ENCODE measurements at regions not wholly inside any gene's neighbourhood (a gene's known extent, or its start where the extent isn't known, plus 50 kb on each side); places are given as distances from the start of the nearest gene placed in this dataset.

GRCh38 chr9:16289639-16290038 lies 580.8 kb downstream of the BNC2 start:
- Histone ChIP-seq H3K27me3 (ENCODE audit: insufficient read depth) (no peaks in the 10 kb centered on the region), H2AFZ (ENCODE audit: low read depth) (no peak overlapping the region), H4K20me1 (ENCODE audit: insufficient read depth) (no peaks in the 10 kb centered on the region), H3K4me1 (ENCODE audit: control insufficient read depth in 1 of 2, insufficient read depth in 2 of 2, low read depth in 1 of 2, low read length in 1 of 2) (no peaks in the 10 kb centered on the region), H3F3A (replicated peaks; ENCODE audit: insufficient read depth) (no peaks in the 10 kb centered on the region), H3K27ac (ENCODE audit: low read depth in 2 of 2, low read length in 1 of 2) (no peak overlapping the region), H3K79me2 (ENCODE audit: insufficient read depth) (no peaks in the 10 kb centered on the region), H3K4me3 (ENCODE audit: low read depth in 2 of 2, low read length in 1 of 2) (no peak overlapping the region), H3K9me2 (no peaks in the 10 kb centered on the region), H3K9ac (no peak overlapping the region), H3K4me2 (no peak overlapping the region), H3K9me3 (no peaks in the 10 kb centered on the region), H3K36me3 (replicated peaks in 1 of 2; ENCODE audit: control insufficient read depth in 1 of 2, insufficient read depth in 2 of 2, low read length in 1 of 2) (no peaks in the 10 kb centered on the region)
- ChIA-PET POLR2A (no interaction called here), CTCF (no interaction called here)
- no peak for DNase-seq
- TF ChIP-seq, protein P1, sequence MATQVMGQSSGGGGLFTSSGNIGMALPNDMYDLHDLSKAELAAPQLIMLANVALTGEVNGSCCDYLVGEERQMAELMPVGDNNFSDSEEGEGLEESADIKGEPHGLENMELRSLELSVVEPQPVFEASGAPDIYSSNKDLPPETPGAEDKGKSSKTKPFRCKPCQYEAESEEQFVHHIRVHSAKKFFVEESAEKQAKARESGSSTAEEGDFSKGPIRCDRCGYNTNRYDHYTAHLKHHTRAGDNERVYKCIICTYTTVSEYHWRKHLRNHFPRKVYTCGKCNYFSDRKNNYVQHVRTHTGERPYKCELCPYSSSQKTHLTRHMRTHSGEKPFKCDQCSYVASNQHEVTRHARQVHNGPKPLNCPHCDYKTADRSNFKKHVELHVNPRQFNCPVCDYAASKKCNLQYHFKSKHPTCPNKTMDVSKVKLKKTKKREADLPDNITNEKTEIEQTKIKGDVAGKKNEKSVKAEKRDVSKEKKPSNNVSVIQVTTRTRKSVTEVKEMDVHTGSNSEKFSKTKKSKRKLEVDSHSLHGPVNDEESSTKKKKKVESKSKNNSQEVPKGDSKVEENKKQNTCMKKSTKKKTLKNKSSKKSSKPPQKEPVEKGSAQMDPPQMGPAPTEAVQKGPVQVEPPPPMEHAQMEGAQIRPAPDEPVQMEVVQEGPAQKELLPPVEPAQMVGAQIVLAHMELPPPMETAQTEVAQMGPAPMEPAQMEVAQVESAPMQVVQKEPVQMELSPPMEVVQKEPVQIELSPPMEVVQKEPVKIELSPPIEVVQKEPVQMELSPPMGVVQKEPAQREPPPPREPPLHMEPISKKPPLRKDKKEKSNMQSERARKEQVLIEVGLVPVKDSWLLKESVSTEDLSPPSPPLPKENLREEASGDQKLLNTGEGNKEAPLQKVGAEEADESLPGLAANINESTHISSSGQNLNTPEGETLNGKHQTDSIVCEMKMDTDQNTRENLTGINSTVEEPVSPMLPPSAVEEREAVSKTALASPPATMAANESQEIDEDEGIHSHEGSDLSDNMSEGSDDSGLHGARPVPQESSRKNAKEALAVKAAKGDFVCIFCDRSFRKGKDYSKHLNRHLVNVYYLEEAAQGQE (IDR thresholded peaks at IDR 0.05; ENCODE audit: low read depth, low read length), result no peak
- TF ChIP-seq ELF1 (IDR thresholded peaks at IDR 0.05) (no peak), SMC3 (IDR thresholded peaks at IDR 0.05; ENCODE audit: low read depth, low read length) (no peak)
- 88% methylated on average over 3 of the region's 3 CpGs for WGBS (ENCODE audit: low lambda C conversion rate)

DNA sequence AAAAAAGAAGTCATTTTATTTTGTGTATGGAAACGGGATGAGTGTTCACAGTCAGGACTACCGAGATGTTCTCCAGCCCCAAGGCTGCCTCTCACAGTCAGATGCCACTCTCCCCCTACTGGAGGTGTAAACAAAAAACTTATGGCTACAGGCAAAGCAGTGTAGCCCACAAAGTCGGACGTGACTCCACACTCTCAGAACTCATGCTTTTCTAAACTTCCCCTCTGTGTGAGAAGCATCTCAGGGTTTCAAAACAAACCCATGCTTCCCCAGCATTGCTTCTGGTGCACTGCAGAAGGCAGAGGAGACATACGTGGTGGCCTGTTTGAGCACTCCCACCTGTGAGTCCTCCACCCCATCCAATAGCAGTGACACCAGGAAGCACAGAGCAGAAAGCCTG lies 580.3 kb downstream of the BNC2 start:
- Histone ChIP-seq H3K4me1 (ENCODE audit: control insufficient read depth in 1 of 2, insufficient read depth in 2 of 2, low read depth in 1 of 2, low read length in 1 of 2) (no peaks in the 10 kb centered on the region), H3K4me2 (no peak overlapping the region), H3K27ac (ENCODE audit: low read depth in 2 of 2, low read length in 1 of 2) (no peak overlapping the region), H3K9me3 (no peaks in the 10 kb centered on the region), H2AFZ (ENCODE audit: low read depth) (no peak overlapping the region), H3K79me2 (ENCODE audit: insufficient read depth) (no peaks in the 10 kb centered on the region), H3F3A (replicated peaks; ENCODE audit: insufficient read depth) (no peaks in the 10 kb centered on the region), H3K9me2 (no peaks in the 10 kb centered on the region), H3K4me3 (ENCODE audit: low read depth in 2 of 2, low read length in 1 of 2) (no peak overlapping the region), H4K20me1 (ENCODE audit: insufficient read depth) (no peaks in the 10 kb centered on the region), H3K36me3 (replicated peaks in 1 of 2; ENCODE audit: control insufficient read depth in 1 of 2, insufficient read depth in 2 of 2, low read length in 1 of 2) (no peaks in the 10 kb centered on the region), H3K27me3 (ENCODE audit: insufficient read depth) (no peaks in the 10 kb centered on the region), H3K9ac (no peak overlapping the region)
- 81% methylated on average over 5 of the region's 5 CpGs for WGBS (ENCODE audit: low lambda C conversion rate)
- TF ChIP-seq FOXM1 (IDR thresholded peaks at IDR 0.05; ENCODE audit: low read depth) (no peak), EZH2phosphoT487 (IDR thresholded peaks at IDR 0.05; ENCODE audit: borderline replicate concordance, low read depth) (no peak), YY1 (IDR thresholded peaks at IDR 0.05; ENCODE audit: low read depth) (no peak), JUND (IDR thresholded peaks at IDR 0.05) (no peak), GATA2 (CRISPR knock-in tag; IDR thresholded peaks at IDR 0.05) (no peak), RAD21 (IDR thresholded peaks at IDR 0.05; ENCODE audit: low read length) (no peak), IRF3 (IDR thresholded peaks at IDR 0.05; ENCODE audit: low read depth, low read length) (no peak), FOXJ3 (CRISPR knock-in tag; IDR thresholded peaks at IDR 0.05) (no peak), TEAD4 (IDR thresholded peaks at IDR 0.05; ENCODE audit: borderline replicate concordance, insufficient read depth) (no peak)
- TF ChIP-seq, protein P2, sequence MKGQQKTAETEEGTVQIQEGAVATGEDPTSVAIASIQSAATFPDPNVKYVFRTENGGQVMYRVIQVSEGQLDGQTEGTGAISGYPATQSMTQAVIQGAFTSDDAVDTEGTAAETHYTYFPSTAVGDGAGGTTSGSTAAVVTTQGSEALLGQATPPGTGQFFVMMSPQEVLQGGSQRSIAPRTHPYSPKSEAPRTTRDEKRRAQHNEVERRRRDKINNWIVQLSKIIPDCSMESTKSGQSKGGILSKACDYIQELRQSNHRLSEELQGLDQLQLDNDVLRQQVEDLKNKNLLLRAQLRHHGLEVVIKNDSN (IDR thresholded peaks at IDR 0.05; ENCODE audit: borderline replicate concordance, low read depth), result no peak
- TF ChIP-seq, protein P3, sequence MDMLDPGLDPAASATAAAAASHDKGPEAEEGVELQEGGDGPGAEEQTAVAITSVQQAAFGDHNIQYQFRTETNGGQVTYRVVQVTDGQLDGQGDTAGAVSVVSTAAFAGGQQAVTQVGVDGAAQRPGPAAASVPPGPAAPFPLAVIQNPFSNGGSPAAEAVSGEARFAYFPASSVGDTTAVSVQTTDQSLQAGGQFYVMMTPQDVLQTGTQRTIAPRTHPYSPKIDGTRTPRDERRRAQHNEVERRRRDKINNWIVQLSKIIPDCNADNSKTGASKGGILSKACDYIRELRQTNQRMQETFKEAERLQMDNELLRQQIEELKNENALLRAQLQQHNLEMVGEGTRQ (IDR thresholded peaks at IDR 0.05; ENCODE audit: borderline replicate concordance, low read depth, low read length), result no peak
- TF ChIP-seq, protein P4, sequence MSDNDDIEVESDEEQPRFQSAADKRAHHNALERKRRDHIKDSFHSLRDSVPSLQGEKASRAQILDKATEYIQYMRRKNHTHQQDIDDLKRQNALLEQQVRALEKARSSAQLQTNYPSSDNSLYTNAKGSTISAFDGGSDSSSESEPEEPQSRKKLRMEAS (IDR thresholded peaks at IDR 0.05; ENCODE audit: low read depth), result no peak
- DNase-seq, result no peak
- ChIA-PET CTCF (no interaction called here), POLR2A (no interaction called here)

All from SK-N-SH (cell line).